WTC11 (cell line): ENCODE measurements at regions not wholly inside any gene's neighbourhood (a gene's known extent, or its start where the extent isn't known, plus 50 kb on each side); places are given as distances from the start of the nearest gene placed in this dataset.

Source experiments
- CREM ChIP-seq: sonication (generic); formaldehyde crosslinking; IDR thresholded peaks from 2 replicates; pipeline ENCODE4 v1.8.1; 2022; ENCODE audit warnings: mild to moderate bottlenecking, missing genetic modification reagents, moderate library complexity
- ETV6 ChIP-seq: sonication (generic); formaldehyde crosslinking; IDR thresholded peaks from 2 replicates; pipeline ENCODE4 v1.8.1; 2022; ENCODE audit warnings: mild to moderate bottlenecking, missing genetic modification reagents
- FOXP1 ChIP-seq: sonication (generic); formaldehyde crosslinking; IDR thresholded peaks from 2 replicates; pipeline ENCODE4 v1.8.0; 2022; ENCODE audit warnings: missing genetic modification reagents, mild to moderate bottlenecking, moderate library complexity, borderline replicate concordance
- HMGXB4 ChIP-seq: sonication (generic); formaldehyde crosslinking; IDR thresholded peaks from 2 replicates; pipeline ENCODE4 v1.8.1; 2023; ENCODE audit warnings: mild to moderate bottlenecking, moderate library complexity, missing genetic modification reagents
- IRF1 ChIP-seq: sonication (generic); formaldehyde crosslinking; IDR thresholded peaks from 2 replicates; pipeline ENCODE4 v1.8.0; 2023; ENCODE audit warnings: missing genetic modification reagents
- JUN ChIP-seq: sonication (generic); formaldehyde crosslinking; IDR thresholded peaks from 2 replicates; pipeline ENCODE4 v1.8.0; 2023; ENCODE audit warnings: mild to moderate bottlenecking, missing genetic modification reagents
- NFE2L1 ChIP-seq: sonication (generic); formaldehyde crosslinking; IDR thresholded peaks from 2 replicates; pipeline ENCODE4 v1.8.1; 2023; ENCODE audit warnings: missing genetic modification reagents
- SP1 ChIP-seq: sonication (generic); formaldehyde crosslinking; conservative IDR thresholded peaks from 2 replicates; pipeline ENCODE4 v1.8.1; 2022; ENCODE audit warnings: missing genetic modification reagents
- ZNF423 ChIP-seq: fragments of 250-450 bp; sonication (Bioruptor Pico); IDR thresholded peaks from 2 replicates; pipeline ENCODE4 v2.1.2; 2022; ENCODE audit warnings: mild to moderate bottlenecking, moderate library complexity
- TF ChIP-seq, protein P1 (sequence below): sonication (generic); formaldehyde crosslinking; IDR thresholded peaks from 2 replicates; pipeline ENCODE4 v1.8.0; 2022; ENCODE audit warnings: missing genetic modification reagents
- TF ChIP-seq, protein P2 (sequence below): sonication (generic); formaldehyde crosslinking; IDR thresholded peaks from 2 replicates; pipeline ENCODE4 v1.8.0; 2022; ENCODE audit warnings: mild to moderate bottlenecking, missing genetic modification reagents
- TF ChIP-seq, protein P3 (sequence below): fragments of 200-600 bp; IDR thresholded peaks from 2 replicates; pipeline ENCODE4 v1.8.0; 2022; ENCODE audit warnings: antibody characterized with exemption
- TF ChIP-seq, protein P4 (sequence below): sonication (generic); formaldehyde crosslinking; IDR thresholded peaks from 2 replicates; pipeline ENCODE4 v1.8.1; 2022; ENCODE audit warnings: missing genetic modification reagents, borderline replicate concordance
- TF ChIP-seq, protein P5 (sequence below): sonication (generic); formaldehyde crosslinking; IDR thresholded peaks from 2 replicates; pipeline ENCODE4 v1.8.0; 2022; ENCODE audit warnings: mild to moderate bottlenecking, missing genetic modification reagents

DNA sequence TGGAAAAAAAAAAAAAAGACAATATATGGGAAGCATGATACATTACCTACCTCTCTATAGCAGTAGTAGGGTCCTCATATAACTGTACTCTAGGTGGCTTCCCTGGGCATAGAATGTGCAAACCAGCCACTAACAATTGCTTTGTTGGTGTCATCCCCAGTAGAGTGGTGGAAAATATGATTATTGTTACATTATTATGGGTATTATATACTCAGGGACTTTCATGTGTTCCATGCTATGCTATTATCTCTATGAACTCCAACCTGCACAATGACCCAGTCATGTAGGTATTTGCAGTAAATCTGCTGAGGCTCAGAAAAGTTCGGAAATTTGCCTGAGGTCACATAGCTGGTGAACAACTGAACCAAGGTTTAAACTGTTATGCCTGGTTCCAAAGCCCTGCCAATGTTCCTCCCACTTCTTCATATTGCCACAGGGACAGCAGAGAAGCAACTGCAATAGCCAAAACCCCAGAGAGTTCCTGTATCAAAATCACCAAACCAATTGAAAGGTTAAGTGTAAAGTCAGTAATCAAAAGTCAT is 52.6 kb upstream of the MAP4K4 start:
- TF ChIP-seq, protein P1, sequence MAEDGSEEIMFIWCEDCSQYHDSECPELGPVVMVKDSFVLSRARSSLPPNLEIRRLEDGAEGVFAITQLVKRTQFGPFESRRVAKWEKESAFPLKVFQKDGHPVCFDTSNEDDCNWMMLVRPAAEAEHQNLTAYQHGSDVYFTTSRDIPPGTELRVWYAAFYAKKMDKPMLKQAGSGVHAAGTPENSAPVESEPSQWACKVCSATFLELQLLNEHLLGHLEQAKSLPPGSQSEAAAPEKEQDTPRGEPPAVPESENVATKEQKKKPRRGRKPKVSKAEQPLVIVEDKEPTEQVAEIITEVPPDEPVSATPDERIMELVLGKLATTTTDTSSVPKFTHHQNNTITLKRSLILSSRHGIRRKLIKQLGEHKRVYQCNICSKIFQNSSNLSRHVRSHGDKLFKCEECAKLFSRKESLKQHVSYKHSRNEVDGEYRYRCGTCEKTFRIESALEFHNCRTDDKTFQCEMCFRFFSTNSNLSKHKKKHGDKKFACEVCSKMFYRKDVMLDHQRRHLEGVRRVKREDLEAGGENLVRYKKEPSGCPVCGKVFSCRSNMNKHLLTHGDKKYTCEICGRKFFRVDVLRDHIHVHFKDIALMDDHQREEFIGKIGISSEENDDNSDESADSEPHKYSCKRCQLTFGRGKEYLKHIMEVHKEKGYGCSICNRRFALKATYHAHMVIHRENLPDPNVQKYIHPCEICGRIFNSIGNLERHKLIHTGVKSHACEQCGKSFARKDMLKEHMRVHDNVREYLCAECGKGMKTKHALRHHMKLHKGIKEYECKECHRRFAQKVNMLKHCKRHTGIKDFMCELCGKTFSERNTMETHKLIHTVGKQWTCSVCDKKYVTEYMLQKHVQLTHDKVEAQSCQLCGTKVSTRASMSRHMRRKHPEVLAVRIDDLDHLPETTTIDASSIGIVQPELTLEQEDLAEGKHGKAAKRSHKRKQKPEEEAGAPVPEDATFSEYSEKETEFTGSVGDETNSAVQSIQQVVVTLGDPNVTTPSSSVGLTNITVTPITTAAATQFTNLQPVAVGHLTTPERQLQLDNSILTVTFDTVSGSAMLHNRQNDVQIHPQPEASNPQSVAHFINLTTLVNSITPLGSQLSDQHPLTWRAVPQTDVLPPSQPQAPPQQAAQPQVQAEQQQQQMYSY: no peak
- TF ChIP-seq, protein P2, sequence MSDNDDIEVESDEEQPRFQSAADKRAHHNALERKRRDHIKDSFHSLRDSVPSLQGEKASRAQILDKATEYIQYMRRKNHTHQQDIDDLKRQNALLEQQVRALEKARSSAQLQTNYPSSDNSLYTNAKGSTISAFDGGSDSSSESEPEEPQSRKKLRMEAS (CRISPR knock-in tag): no peak
- TF ChIP-seq NFE2L1 (no peak), CREM (CRISPR knock-in tag) (no peak), FOXP1 (CRISPR knock-in tag) (no peak), ETV6 (CRISPR knock-in tag) (no peak), JUN (CRISPR knock-in tag) (no peak), HMGXB4 (no peak), ZNF423 (CRISPR knock-in tag) (no peak), IRF1 (CRISPR knock-in tag) (no peak), SP1 (CRISPR knock-in tag) (no peak)
- TF ChIP-seq, protein P3, sequence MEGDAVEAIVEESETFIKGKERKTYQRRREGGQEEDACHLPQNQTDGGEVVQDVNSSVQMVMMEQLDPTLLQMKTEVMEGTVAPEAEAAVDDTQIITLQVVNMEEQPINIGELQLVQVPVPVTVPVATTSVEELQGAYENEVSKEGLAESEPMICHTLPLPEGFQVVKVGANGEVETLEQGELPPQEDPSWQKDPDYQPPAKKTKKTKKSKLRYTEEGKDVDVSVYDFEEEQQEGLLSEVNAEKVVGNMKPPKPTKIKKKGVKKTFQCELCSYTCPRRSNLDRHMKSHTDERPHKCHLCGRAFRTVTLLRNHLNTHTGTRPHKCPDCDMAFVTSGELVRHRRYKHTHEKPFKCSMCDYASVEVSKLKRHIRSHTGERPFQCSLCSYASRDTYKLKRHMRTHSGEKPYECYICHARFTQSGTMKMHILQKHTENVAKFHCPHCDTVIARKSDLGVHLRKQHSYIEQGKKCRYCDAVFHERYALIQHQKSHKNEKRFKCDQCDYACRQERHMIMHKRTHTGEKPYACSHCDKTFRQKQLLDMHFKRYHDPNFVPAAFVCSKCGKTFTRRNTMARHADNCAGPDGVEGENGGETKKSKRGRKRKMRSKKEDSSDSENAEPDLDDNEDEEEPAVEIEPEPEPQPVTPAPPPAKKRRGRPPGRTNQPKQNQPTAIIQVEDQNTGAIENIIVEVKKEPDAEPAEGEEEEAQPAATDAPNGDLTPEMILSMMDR: no peak
- TF ChIP-seq, protein P4, sequence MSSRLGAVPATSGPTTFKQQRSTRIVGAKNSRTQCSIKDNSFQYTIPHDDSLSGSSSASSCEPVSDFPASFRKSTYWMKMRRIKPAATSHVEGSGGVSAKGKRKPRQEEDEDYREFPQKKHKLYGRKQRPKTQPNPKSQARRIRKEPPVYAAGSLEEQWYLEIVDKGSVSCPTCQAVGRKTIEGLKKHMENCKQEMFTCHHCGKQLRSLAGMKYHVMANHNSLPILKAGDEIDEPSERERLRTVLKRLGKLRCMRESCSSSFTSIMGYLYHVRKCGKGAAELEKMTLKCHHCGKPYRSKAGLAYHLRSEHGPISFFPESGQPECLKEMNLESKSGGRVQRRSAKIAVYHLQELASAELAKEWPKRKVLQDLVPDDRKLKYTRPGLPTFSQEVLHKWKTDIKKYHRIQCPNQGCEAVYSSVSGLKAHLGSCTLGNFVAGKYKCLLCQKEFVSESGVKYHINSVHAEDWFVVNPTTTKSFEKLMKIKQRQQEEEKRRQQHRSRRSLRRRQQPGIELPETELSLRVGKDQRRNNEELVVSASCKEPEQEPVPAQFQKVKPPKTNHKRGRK (CRISPR knock-in tag): no peak
- TF ChIP-seq, protein P5, sequence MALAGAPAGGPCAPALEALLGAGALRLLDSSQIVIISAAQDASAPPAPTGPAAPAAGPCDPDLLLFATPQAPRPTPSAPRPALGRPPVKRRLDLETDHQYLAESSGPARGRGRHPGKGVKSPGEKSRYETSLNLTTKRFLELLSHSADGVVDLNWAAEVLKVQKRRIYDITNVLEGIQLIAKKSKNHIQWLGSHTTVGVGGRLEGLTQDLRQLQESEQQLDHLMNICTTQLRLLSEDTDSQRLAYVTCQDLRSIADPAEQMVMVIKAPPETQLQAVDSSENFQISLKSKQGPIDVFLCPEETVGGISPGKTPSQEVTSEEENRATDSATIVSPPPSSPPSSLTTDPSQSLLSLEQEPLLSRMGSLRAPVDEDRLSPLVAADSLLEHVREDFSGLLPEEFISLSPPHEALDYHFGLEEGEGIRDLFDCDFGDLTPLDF (CRISPR knock-in tag): no peak
